GM12878 (cell line): ENCODE measurements at regions not wholly inside any gene's neighbourhood (a gene's known extent, or its start where the extent isn't known, plus 50 kb on each side); places are given as distances from the start of the nearest gene placed in this dataset.

ENCODE experiments used
- ATAC-seq: fragments of 200-7000 bp; cut with Tn5 transposase; 3 replicates; pipeline ENCODE4 v1.9.1; 2020; ENCODE audit warnings: mild to moderate bottlenecking, moderate library complexity
- BruUV-seq: library from RNA; stranded (reverse); fragments of 400-500 nt; replicated peaks from 2 replicates; lab custom pipeline; 2021; lab: Mats Ljungman, UMichigan
- CTCF ChIA-PET: fragments of 300-600 bp; sonication (Branson Sonifier 250); formaldehyde crosslinking; extraction: SDS; loops from one replicate; lab custom pipeline; 2021; ENCODE audit warnings: inconsistent platforms; lab: Yijun Ruan, JAX
- POLR2A ChIA-PET: fragments of 350-600 bp; formaldehyde crosslinking; extraction: SDS; loops from one replicate; lab custom pipeline; 2021; ENCODE audit warnings: inconsistent platforms; lab: Charles Lee
- RAD21 ChIA-PET: fragments of 300-600 bp; sonication (Branson Sonifier 250); formaldehyde crosslinking; loops from one replicate; lab custom pipeline; 2023; ENCODE audit warnings: antibody characterized with exemption; ENCODE audit not compliant: unreplicated experiment; lab: Charles Lee
- SMC1A ChIA-PET: fragments of 300-600 bp; sonication (Branson Sonifier 250); formaldehyde crosslinking; loops from one replicate; lab custom pipeline; 2023; ENCODE audit not compliant: unreplicated experiment, uncharacterized antibody; lab: Charles Lee
- DNase-seq: peaks from one replicate; pipeline ENCODE4 v3.0.0-alpha.2; 2011; ENCODE audit warnings: low read depth, low spot score
- FAIRE-seq: peaks from 3 replicates; lab custom pipeline; 2011; peaks lifted over from hg19 to GRCh38; lab: Jason Lieb, UNC
- H2AFZ ChIP-seq: 2 replicates; pipeline ENCODE4 v1.6.0; 2011; ENCODE audit warnings: low read depth, low read length, control low read depth; ENCODE audit not compliant: control insufficient read depth
- H3K27ac ChIP-seq: 2 replicates; pipeline ENCODE4 v1.5.1; 2011; ENCODE audit warnings: control low read depth; ENCODE audit not compliant: control insufficient read depth, insufficient read depth
- H3K27me3 ChIP-seq, 2 experiments: replicated peaks in 1 of 2; 2 replicates each; pipeline versions ENCODE4 v1.6.0 to v1.6.1; 2011; ENCODE audit warnings: low read length in 1 of 2; ENCODE audit not compliant: control insufficient read depth in 2 of 2, insufficient read depth in 2 of 2
- H3K36me3 ChIP-seq, 2 experiments: 2 replicates each; pipeline ENCODE4 v1.5.1; 2011; ENCODE audit warnings: low read length in 1 of 2; ENCODE audit not compliant: control insufficient read depth in 2 of 2, insufficient read depth in 2 of 2
- H3K4me1 ChIP-seq: 2 replicates; pipeline ENCODE4 v1.6.1; 2011; ENCODE audit warnings: mild to moderate bottlenecking, low read length, moderate library complexity, mixed read lengths; ENCODE audit not compliant: control insufficient read depth, insufficient read depth
- H3K4me2 ChIP-seq: 2 replicates; pipeline ENCODE4 v1.6.0; 2011; ENCODE audit warnings: control low read depth; ENCODE audit not compliant: control insufficient read depth, insufficient read depth
- H3K4me3 ChIP-seq: fragments of 200-600 bp; sonication (generic); 2 replicates; pipeline ENCODE4 v1.5.1; 2016
- H3K79me2 ChIP-seq: 2 replicates; pipeline ENCODE4 v1.6.0; 2011; ENCODE audit warnings: low read length; ENCODE audit not compliant: control insufficient read depth, insufficient read depth
- H3K9ac ChIP-seq: 2 replicates; pipeline ENCODE4 v1.8.0; 2011; ENCODE audit warnings: low read length, control low read depth, mixed read lengths; ENCODE audit not compliant: control insufficient read depth, insufficient read depth
- H3K9me3 ChIP-seq: replicated peaks from 3 replicates; pipeline ENCODE4 v1.5.1; 2011; ENCODE audit warnings: mild to moderate bottlenecking, low read length; ENCODE audit not compliant: control insufficient read depth, insufficient read depth
- H4K20me1 ChIP-seq: 2 replicates; pipeline ENCODE4 v1.6.0; 2011; ENCODE audit not compliant: control insufficient read depth, insufficient read depth
- ATF2 ChIP-seq: IDR thresholded peaks from 2 replicates; pipeline ENCODE4 v1.6.1; 2012; ENCODE audit warnings: low read length, inconsistent platforms
- BCL3 ChIP-seq: IDR thresholded peaks from 2 replicates; pipeline ENCODE4 v1.6.1; 2011; ENCODE audit warnings: borderline replicate concordance, low read depth, mild to moderate bottlenecking, moderate library complexity, low read length; ENCODE audit not compliant: insufficient read depth, poor library complexity, severe bottlenecking
- CREB1 ChIP-seq: IDR thresholded peaks from 2 replicates; pipeline ENCODE4 v1.6.1; 2012; ENCODE audit warnings: low read depth, mild to moderate bottlenecking, inconsistent platforms
- IRF5 ChIP-seq: fragments of 450-650 bp; IDR thresholded peaks from 2 replicates; pipeline ENCODE4 v1.6.1; 2017; ENCODE audit warnings: borderline replicate concordance
- NFIC ChIP-seq: IDR thresholded peaks from 2 replicates; pipeline ENCODE4 v1.6.1; 2012; ENCODE audit warnings: low read depth, mild to moderate bottlenecking, inconsistent platforms, low read length, moderate library complexity
- NR2C1 ChIP-seq: fragments of 450-650 bp; IDR thresholded peaks from 2 replicates; pipeline ENCODE4 v1.6.1; 2017; ENCODE audit warnings: antibody characterized with exemption, mild to moderate bottlenecking, moderate library complexity
- ZNF274 ChIP-seq: IDR thresholded peaks from one replicate; pipeline ENCODE4 v1.8.0; 2011; ENCODE audit not compliant: insufficient read length, insufficient read depth
- ZNF592 ChIP-seq: fragments of 450-650 bp; IDR thresholded peaks from 2 replicates; pipeline ENCODE4 v1.6.1; 2017; ENCODE audit warnings: mild to moderate bottlenecking, moderate library complexity
- WGBS: methylation state at CpG from one replicate; pipeline ENCODE4 v1.1.6; 2016; ENCODE audit warnings: low lambda C conversion rate; ENCODE audit not compliant: insufficient replicate concordance, insufficient coverage; ENCODE audit errors: missing lambda C conversion rate; 5-methylcytosine and 5-hydroxymethylcytosine counted together
- in situ Hi-C: fragments of 300-500 bp; cut with MboI; formaldehyde crosslinking; loops from 9 replicates; pipeline ENCODE4 v1.14.3; 2018; ENCODE audit warnings: mixed read lengths
- intact Hi-C: fragments of 100-400 bp; cut with micrococcal nuclease; formaldehyde crosslinking; loops from one replicate; pipeline ENCODE4 v1.14.2; 2022; ENCODE audit not compliant: unreplicated experiment

- H3K27ac ChIP-seq: no peak overlapping the region
- intact Hi-C loops: no loop called here
- FAIRE-seq: no peak
- ChIA-PET POLR2A (no interaction called here), SMC1A (no interaction called here), RAD21 (no interaction called here), CTCF (interaction anchor here (0.7 to 1.6 kb wide), 2 partner anchors 61 to 1742 kb away, joined by 3 to 4 read pairs; no protein-coding TSS in a partner anchor)
- no peak overlapping the region for H3K4me2 ChIP-seq
- ATAC-seq: no peak
- in situ Hi-C loops: no loop called here
- no peaks in the 10 kb centered on the region for H3K9me3 ChIP-seq
- H4K20me1 ChIP-seq: no peaks in the 10 kb centered on the region
- 20% methylated on average over 5 of the region's 5 CpGs for WGBS
- H3K27me3 ChIP-seq: no peaks in the 10 kb centered on the region
- no peak overlapping the region for H3K9ac ChIP-seq
- no peak for DNase-seq
- no peak overlapping the region for H3K4me3 ChIP-seq
- H3K79me2 ChIP-seq: no peaks in the 10 kb centered on the region
- no peaks in the 10 kb centered on the region for H3K36me3 ChIP-seq
- TF ChIP-seq ATF2: no peak
- no peak for TF ChIP-seq BCL3
- no peak for TF ChIP-seq CREB1
- TF ChIP-seq NFIC: no peak
- TF ChIP-seq IRF5: no peak
- no peak for TF ChIP-seq ZNF274
- no peak for TF ChIP-seq NR2C1
- no peak for TF ChIP-seq ZNF592
- BruUV-seq: no TSS peak
- H3K4me1 ChIP-seq: no peaks in the 10 kb centered on the region
- no peak overlapping the region for H2AFZ ChIP-seq
Observed at GRCh38 chr20:60144974-60145527, 186.8 kb downstream of the CDH26 start.
